MM.1S (cell line): ENCODE measurements at regions not wholly inside any gene's neighbourhood (a gene's known extent, or its start where the extent isn't known, plus 50 kb on each side); places are given as distances from the start of the nearest gene placed in this dataset.

ENCODE experiments used
- DNase-seq: peaks from one replicate; pipeline ENCODE4 v3.0.0-alpha.2; 2015
- H2AFZ ChIP-seq: fragments of 300-600 bp; sonication (generic); 2 replicates; pipeline ENCODE4 v1.6.0; 2016; ENCODE audit warnings: antibody characterized with exemption, low read length
- H3F3A ChIP-seq: fragments of 300-600 bp; sonication (generic); 2 replicates; pipeline ENCODE4 v1.6.1; 2016; ENCODE audit warnings: mild to moderate bottlenecking, antibody characterized with exemption, low read length, moderate library complexity, mixed read lengths; ENCODE audit not compliant: insufficient read depth
- H3K27ac ChIP-seq: fragments of 300-600 bp; sonication (generic); 2 replicates; pipeline ENCODE4 v1.5.1; 2016; ENCODE audit warnings: mild to moderate bottlenecking, low read length
- H3K27me3 ChIP-seq: fragments of 300-600 bp; sonication (generic); replicated peaks from 2 replicates; pipeline ENCODE4 v1.6.0; 2016; ENCODE audit warnings: low read length; ENCODE audit not compliant: insufficient read depth
- H3K36me3 ChIP-seq: fragments of 300-600 bp; sonication (generic); replicated peaks from 2 replicates; pipeline ENCODE4 v1.6.1; 2016; ENCODE audit warnings: mild to moderate bottlenecking, low read length, mixed read lengths; ENCODE audit not compliant: insufficient read depth
- H3K4me1 ChIP-seq: fragments of 300-600 bp; sonication (generic); 2 replicates; pipeline ENCODE4 v1.6.1; 2016; ENCODE audit warnings: low read length, mixed read lengths
- H3K4me2 ChIP-seq: fragments of 300-600 bp; sonication (generic); 2 replicates; pipeline ENCODE4 v1.6.0; 2016; ENCODE audit warnings: low read depth, low read length
- H3K4me3 ChIP-seq: fragments of 300-600 bp; sonication (generic); 2 replicates; pipeline ENCODE4 v1.5.1; 2016; ENCODE audit warnings: low read length, mixed read lengths
- H3K79me2 ChIP-seq: fragments of 300-600 bp; sonication (generic); 2 replicates; pipeline ENCODE4 v1.6.1; 2016; ENCODE audit warnings: mixed run types, low read length, mixed read lengths
- H3K9ac ChIP-seq: fragments of 300-600 bp; sonication (generic); 2 replicates; pipeline ENCODE4 v1.6.1; 2016; ENCODE audit warnings: low read length, mixed read lengths
- H3K9me2 ChIP-seq: fragments of 300-600 bp; sonication (generic); replicated peaks from 2 replicates; pipeline ENCODE4 v1.6.1; 2016; ENCODE audit warnings: mild to moderate bottlenecking, low read length, mixed read lengths; ENCODE audit not compliant: insufficient read depth
- H3K9me3 ChIP-seq: fragments of 300-600 bp; sonication (generic); replicated peaks from 2 replicates; pipeline ENCODE4 v1.6.1; 2016; ENCODE audit warnings: mild to moderate bottlenecking, low read length, mixed read lengths; ENCODE audit not compliant: insufficient read depth
- H4K20me1 ChIP-seq: fragments of 300-600 bp; sonication (generic); 2 replicates; pipeline ENCODE4 v1.6.1; 2016; ENCODE audit warnings: mild to moderate bottlenecking, low read length, moderate library complexity, mixed read lengths; ENCODE audit not compliant: insufficient read depth
- CTCF ChIP-seq: fragments of 300-600 bp; sonication (generic); IDR thresholded peaks from 2 replicates; pipeline ENCODE4 v1.5.1; 2016; ENCODE audit warnings: antibody characterized with exemption, low read length, mixed read lengths
- EZH2 ChIP-seq: fragments of 300-600 bp; sonication (generic); optimal IDR thresholded peaks from 2 replicates; pipeline ENCODE3; 2017; ENCODE audit warnings: low read depth, mild to moderate bottlenecking, antibody characterized with exemption, low read length, mixed read lengths
- EZH2phosphoT487 ChIP-seq: fragments of 300-600 bp; sonication (generic); IDR thresholded peaks from 2 replicates; pipeline ENCODE4 v1.6.1; 2018; ENCODE audit warnings: antibody characterized with exemption, low read length

- no peak for DNase-seq
Observed at GRCh38 chrX:1767026-1767425, 152.2 kb downstream of the ASMT start.

DNA sequence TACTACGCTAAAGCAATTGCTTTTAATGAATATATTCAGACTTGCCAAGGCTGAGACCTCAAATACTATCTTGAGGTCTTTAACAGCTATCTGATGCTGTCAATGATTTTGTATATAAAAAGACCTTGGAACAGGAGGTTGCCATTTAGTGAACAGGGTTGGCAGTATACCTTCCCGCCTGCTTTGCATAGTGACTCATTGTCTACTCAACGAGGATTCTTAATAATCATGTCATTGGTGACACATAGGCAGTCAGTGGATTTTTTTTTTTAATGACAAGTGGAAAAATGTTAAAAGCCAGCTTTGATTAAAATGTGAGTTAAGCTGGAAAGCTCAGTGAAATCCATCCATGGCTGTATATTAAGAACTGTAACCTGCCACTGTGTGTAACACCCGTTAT lies 164.0 kb downstream of the ASMT start:
- no peaks in the 10 kb centered on the region for H3K36me3 ChIP-seq
- H3K27me3 ChIP-seq, result no peaks in the 10 kb centered on the region
- H3K79me2 ChIP-seq, result no peaks in the 10 kb centered on the region
- no peaks in the 10 kb centered on the region for H3F3A ChIP-seq
- no peak overlapping the region for H3K27ac ChIP-seq
- H2AFZ ChIP-seq, result no peak overlapping the region
- H4K20me1 ChIP-seq, result no peaks in the 10 kb centered on the region
- H3K4me3 ChIP-seq, result no peak overlapping the region
- no peak overlapping the region for H3K9ac ChIP-seq
- no peak for DNase-seq
- H3K4me1 ChIP-seq, result no peaks in the 10 kb centered on the region
- H3K4me2 ChIP-seq, result no peak overlapping the region
- TF ChIP-seq CTCF (no peak), EZH2phosphoT487 (no peak), EZH2 (no peak)
- H3K9me3 ChIP-seq, result no peaks in the 10 kb centered on the region
- no peaks in the 10 kb centered on the region for H3K9me2 ChIP-seq

More at GRCh38 chrX:1767026-1767425, 152.2 kb downstream of the ASMT start:
- Histone ChIP-seq H3K79me2 (no peaks in the 10 kb centered on the region), H3K4me1 (no peaks in the 10 kb centered on the region), H2AFZ (no peak overlapping the region), H4K20me1 (no peaks in the 10 kb centered on the region), H3K36me3 (no peaks in the 10 kb centered on the region), H3F3A (no peaks in the 10 kb centered on the region), H3K27ac (no peak overlapping the region), H3K9me2 (no peaks in the 10 kb centered on the region), H3K9me3 (no peaks in the 10 kb centered on the region), H3K4me2 (no peak overlapping the region), H3K4me3 (no peak overlapping the region), H3K9ac (no peak overlapping the region), H3K27me3 (no peaks in the 10 kb centered on the region)
- no peak for TF ChIP-seq CTCF
- TF ChIP-seq EZH2phosphoT487, result no peak
- TF ChIP-seq EZH2, result no peak

GRCh38 chrX:1779626-1780025 lies 164.8 kb downstream of the ASMT start:
- Histone ChIP-seq H3K9ac (no peak overlapping the region), H3F3A (no peaks in the 10 kb centered on the region), H4K20me1 (no peaks in the 10 kb centered on the region), H3K9me2 (no peaks in the 10 kb centered on the region), H3K4me1 (no peaks in the 10 kb centered on the region), H3K4me3 (no peak overlapping the region), H3K27me3 (no peaks in the 10 kb centered on the region), H3K27ac (no peak overlapping the region), H3K79me2 (no peaks in the 10 kb centered on the region), H3K9me3 (no peaks in the 10 kb centered on the region), H3K36me3 (no peaks in the 10 kb centered on the region), H2AFZ (no peak overlapping the region), H3K4me2 (no peak overlapping the region)
- TF ChIP-seq CTCF, result no peak
- TF ChIP-seq EZH2, result no peak
- no peak for TF ChIP-seq EZH2phosphoT487
- no peak for DNase-seq
